ENCODE measurements at regions not wholly inside any gene's neighbourhood (a gene's known extent, or its start where the extent isn't known, plus 50 kb on each side); places are given as distances from the start of the nearest gene placed in this dataset.

DNA sequence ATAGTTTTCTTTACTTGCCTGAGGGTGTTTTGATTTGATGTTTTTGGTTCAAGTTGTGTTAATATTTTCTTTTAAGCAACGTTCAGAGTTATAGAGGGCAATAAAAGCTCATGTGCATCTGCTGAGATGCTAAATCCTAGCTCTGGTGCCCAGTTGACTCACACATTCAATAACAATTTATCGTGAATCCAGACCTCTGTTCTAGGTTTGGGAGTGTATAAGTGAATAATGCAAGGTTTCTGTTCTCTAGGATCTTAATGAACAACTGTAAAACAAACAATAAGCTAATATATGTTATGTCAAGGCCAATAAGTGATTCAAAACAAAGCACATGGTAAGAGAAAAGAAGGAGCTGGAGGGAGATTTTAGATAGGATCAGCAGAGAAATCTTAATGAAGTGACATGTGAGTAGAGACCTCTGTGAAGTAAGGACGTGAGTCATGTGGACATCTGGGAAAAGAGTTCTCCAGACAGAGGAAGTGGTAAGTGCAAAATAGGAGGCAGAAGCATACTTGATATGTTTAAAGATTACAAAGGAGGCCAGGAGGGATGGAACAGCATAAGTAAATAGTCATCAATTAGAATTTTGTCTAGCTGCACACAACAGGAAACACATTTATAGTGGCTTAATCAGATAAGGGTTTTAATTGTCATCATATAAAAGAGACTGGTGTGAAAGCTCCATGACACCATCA, 278.5 kb upstream of the HTR2A start:
- no peak overlapping the region for H3K4me3 ChIP-seq (ENCODE audit: low read length)
- peak; percentile 8 for DNase-seq (ENCODE audit: low read depth, low spot score)

DNA sequence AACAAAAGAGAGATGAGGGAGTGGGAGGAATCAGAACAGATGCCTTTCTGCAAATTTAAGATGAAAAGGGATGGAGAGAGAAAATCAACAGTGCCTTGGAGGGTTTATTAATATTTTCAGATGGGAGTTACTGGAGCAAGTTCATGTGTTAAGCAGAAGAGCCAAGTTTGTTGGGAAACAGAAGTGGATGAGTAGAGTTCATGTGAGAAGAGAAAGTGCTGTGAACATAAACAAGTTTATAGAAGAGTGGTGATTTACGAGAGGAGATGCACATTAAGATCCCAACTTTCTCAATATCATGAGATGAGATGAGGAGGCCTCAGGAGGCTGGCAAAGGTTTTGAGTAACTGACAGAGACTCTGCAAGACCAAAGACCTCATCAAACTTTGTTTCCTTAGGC, 274.1 kb upstream of the HTR2A start:
- no peak overlapping the region for H3K4me3 ChIP-seq (ENCODE audit: low read length)
- no peak for DNase-seq (ENCODE audit: low read depth, low spot score)

DNA sequence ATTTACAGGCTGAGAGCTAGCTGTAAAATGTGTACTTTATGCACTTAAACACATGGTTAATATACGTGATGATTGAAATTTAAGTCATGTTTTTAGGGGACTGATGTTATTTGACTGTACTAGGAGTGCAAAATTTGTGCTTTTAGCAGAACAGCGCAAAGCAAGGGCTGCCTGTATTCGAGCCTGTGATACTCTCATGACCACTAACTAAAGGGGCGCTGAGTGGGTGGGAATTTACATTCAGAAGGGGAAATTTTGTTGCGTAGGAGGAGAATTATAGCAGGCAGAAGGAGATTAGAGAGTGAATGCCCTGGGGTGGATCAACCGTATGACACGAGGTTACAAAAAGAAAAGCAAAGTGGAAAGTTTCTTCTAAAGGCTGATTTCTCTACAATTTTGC, 271.8 kb upstream of the HTR2A start:
- DNase-seq (ENCODE audit: low read depth, low spot score) = no peak
- no peak overlapping the region for H3K4me3 ChIP-seq (ENCODE audit: low read length)

DNA sequence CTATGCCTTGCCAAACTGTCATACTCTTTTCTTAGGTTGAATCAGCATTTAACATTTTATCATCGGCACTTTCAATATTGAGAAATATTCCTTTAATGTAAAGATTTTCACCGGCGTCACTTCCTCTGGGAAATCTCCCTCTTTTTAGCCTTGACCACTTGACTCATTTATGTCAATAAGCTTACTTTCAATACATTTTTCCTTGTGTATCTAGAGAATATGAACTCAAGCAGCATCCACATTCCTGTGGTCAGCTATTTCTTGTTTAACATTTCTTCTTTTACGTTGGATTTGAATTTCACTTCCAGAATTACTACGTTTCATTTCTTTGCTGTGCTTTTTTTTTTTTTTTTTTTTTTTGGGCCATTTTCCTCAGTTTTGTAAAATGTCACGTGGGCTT, 271.2 kb upstream of the HTR2A start:
- DNase-seq (ENCODE audit: low read depth, low spot score) = no peak
- H3K4me3 ChIP-seq (ENCODE audit: low read length) = no peak overlapping the region

DNA sequence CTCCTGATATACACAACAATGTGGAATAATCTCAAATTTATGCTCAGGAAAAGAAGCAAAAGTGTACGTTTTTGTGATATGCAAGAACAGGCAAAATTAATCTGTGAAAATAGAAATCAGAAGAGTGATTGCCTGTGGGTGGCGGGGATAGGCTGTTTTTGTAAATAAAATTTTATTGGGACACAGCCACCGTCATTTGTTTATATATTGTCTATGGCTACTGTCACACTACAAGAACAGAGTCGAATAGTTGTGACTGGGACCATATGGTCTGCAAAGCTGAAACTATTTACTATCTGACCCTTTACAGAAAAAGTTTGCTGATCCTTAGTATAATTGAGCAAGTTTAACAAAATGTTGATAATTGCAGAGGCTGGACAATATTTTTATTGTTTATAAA, 269.5 kb upstream of the HTR2A start:
- no peak for DNase-seq (ENCODE audit: low read depth, low spot score)
- no peak overlapping the region for H3K4me3 ChIP-seq (ENCODE audit: low read length)

DNA sequence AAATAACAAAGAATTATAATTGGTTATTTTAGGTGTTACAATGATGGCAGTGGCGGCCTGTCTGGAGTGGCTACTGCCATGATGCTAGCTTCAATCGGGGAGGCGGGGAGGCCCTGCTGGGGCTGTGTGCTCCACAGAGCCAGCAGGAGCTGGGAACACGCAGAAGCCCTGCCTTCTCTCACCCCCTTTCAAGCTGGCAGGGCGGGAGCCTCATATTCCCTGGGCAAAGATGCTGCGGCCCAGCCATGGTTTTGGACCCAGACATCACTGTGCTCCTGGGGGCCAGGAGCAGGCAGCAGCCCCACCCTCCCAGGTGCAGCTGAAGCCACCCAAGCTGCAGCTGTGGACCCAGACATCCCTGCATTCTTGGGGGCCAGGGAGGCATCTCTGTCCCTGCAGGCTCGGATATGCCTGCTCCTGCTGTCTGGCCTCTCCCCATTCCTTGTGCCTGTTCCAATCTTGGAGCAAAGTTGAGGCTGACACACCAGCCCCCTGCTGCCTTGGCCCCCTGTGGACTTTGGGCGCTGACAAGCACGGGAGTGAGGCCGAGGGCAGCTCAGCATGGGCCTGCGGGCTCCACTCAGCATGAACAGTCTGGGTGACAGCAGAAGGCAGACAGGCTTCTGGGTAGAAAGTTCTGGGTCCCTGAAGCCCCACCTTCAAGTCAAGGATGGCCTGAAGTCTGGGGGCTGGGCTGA, 263.1 kb upstream of the HTR2A start:
- no peak for DNase-seq (ENCODE audit: low read depth, low spot score)
- H3K4me3 ChIP-seq (ENCODE audit: low read length) = no peak overlapping the region

DNA sequence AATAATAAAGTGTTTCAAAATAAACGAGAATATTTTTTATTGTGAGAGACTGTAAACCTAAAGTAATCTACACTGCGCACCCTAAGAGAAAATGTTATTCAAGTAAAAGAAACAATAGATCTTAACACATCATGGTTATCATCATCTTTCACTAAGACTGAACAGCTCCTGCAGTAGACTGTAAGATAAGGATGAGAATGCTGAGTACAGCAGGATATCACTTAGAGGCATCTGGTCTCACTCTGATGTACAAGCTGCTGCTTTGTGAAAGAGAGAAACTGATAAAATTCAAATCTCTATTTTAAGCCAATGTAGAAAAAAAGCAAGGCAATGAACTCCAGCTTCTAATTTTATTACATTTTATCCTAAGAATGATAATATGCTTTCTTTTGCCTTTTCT, 261.7 kb upstream of the HTR2A start:
- no peak overlapping the region for H3K4me3 ChIP-seq (ENCODE audit: low read length)
- no peak for DNase-seq (ENCODE audit: low read depth, low spot score)

DNA sequence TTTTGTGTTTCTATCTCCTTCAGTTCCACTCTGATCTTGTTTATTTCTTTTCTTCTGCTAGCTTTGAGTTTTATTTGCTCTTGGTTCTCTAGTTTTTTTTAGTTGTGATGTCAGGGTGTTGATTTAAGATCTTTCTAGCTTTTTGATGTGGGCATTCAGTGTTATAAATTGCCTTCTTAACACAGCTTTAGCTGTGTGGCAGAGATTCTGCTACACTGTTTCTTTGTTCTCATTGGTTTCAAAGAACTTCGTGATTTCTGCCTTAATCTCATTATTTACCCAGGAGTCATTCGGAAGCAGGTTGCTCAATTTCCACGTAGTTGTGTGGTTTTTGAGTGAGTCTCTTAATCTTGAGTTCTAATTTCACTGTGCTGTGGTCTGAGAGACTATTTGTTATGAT, 251.7 kb upstream of the HTR2A start:
- H3K4me3 ChIP-seq (ENCODE audit: low read length) = no peak overlapping the region
- DNase-seq (ENCODE audit: low read depth, low spot score) = peak; percentile 35

DNA sequence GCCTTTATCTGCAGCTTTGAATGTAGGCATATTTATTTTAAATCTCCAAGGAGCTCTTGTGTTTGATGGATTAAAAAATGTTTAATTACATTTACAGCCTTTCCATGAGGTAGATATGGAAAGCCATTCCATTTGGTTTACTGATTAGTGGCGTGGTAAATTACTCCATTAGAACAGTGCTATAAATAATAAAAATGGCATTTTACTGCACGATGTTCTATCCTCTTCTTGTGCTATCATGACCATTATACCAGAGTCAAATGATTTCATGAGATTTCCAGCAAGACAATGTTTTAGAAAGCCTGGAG, 250.9 kb upstream of the HTR2A start:
- DNase-seq (ENCODE audit: low read depth, low spot score) = no peak
- H3K4me3 ChIP-seq (ENCODE audit: low read length) = no peak overlapping the region

DNA sequence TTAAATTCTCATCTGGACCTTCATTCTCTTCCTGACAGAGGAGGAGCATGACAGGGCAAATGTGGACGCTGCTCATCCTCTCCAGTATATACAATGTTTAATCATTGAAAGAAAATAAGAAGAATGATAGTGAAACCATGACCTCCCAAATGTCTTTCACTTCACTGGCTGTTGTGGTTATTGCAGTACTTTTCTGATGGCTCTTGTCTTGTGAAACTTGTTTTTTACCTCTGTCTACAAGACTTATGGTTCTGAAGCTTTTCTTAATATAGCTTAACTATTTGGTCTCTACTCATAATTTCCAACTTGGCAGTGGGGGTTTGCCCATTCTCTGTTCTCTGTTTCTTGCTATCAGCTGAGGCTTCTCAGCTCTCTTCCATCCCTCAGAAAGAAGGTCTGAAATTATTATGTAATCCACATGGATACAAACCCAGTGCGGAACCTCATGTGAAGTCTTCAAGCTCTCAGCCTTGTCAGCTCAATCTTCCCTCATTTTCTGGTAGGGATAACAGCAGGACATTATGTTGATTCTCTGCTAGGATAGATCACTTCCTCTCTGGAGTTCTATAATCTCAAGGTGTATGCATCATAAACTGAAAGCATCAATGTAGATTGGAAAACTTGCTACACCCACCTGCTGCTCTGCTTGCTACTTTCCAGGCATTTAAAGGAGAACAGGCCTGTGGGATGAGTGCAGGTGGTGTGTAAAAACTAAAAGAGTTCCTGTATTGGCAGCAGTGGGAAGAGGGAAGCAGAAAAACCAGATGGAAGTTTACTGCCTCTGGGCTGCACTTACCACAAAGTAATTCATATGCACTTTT, 250.3 kb upstream of the HTR2A start:
- no peak for DNase-seq (ENCODE audit: low read depth, low spot score)
- H3K4me3 ChIP-seq (ENCODE audit: low read length) = no peak overlapping the region

DNA sequence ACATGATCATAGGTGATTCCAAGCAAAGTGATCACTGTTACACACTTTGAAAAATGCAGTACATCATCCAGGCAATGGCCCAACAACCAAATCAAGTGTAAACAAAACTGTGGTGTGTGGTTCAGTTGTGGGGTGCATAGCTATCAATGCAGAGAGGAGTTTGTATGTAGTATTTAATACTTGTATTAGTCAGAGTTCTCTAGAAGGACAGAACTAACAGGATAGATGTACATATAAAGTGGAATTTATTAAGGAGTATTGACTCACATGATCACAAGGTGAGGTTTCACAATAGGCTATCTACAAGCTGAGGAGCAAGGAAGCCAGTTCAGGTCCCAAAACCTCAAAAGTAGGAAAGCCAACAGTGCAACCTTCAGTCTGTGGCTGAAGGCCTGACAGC, 249.3 kb upstream of the HTR2A start:
- DNase-seq (ENCODE audit: low read depth, low spot score) = no peak
- H3K4me3 ChIP-seq (ENCODE audit: low read length) = no peak overlapping the region

DNA sequence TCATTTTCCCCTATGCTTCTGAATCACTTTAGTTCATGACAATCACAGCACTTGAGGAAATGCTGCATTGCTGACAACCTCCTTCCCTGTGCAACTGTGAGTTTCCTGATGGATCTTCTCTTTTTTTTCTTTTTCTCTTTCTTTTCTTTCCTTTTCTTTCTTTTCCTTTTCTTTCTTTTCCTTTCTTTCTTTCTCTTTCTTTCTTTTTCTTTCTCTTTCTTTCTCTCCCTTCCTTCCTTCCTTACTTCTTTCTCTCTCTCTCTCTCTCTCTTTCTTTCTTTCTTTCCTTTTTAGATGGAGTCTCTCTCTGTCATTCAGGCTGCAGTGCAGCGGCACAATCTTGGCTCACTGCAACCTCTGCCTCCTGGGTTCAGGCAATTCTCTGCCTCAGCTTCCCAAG, 247.9 kb upstream of the HTR2A start:
- DNase-seq (ENCODE audit: low read depth, low spot score) = no peak
- no peak overlapping the region for H3K4me3 ChIP-seq (ENCODE audit: low read length)

DNA sequence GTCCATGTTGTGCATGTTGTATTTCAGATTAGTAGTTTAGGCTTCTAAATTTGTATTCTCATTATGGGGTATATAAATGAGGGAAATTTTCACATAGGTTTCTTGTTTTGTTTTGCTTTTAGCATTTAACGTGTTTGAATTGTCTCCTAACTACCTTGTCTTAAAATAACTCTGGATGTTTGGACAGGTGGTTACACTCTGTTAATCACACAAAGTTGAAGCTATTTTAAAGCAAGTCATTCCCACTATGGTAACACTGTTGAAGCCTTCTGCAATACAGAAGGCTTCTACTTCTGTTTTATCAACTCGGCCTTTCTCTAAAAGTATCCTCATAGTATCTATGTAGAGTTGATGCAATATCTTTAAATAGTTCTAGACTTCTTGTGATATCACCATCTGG, 245.3 kb upstream of the HTR2A start:
- H3K4me3 ChIP-seq (ENCODE audit: low read length) = no peak overlapping the region
- no peak for DNase-seq (ENCODE audit: low read depth, low spot score)

DNA sequence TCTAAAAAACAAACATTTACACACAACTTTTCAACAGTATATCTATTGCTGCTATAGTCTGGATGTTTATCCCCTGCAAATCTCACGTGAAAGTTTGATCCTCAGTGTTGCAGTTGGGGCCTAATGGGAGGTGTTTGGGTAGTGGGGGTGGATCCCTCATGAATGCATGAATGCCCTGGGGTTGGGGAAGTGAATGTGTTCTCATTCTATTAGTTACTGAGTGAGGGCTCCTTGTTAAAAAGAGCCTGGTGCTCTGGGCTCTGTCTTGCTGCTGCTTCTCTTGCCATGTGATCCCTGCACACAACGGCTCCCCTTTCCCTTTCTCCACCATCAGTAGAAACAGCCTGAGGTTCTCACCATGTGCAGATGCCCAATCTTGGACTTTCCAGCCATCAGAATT, 242.7 kb upstream of the HTR2A start:
- no peak for DNase-seq (ENCODE audit: low read depth, low spot score)
- H3K4me3 ChIP-seq (ENCODE audit: low read length) = no peak overlapping the region

DNA sequence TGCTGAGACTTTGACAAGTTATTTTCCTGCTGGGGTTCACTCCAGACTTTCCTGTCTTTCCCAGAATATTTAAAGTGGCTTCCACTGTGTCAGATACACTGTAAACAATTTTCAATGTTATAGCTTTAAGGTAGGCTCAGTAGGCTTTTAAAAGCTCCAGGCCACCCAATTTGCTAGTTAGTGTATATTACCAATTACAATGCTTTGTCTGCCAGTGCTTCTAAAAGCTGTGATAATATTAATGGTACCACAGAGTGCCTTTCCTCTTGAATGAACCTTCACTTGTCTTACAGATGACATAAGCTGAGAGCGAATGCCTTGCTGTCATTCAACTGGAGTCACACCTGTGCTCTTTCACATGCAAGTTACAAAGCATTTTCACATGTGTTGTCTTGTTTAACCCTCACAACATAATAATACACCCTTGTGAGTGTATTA, 239.7 kb upstream of the HTR2A start:
- H3K4me3 ChIP-seq (ENCODE audit: low read length) = no peak overlapping the region
- DNase-seq (ENCODE audit: low read depth, low spot score) = no peak

DNA sequence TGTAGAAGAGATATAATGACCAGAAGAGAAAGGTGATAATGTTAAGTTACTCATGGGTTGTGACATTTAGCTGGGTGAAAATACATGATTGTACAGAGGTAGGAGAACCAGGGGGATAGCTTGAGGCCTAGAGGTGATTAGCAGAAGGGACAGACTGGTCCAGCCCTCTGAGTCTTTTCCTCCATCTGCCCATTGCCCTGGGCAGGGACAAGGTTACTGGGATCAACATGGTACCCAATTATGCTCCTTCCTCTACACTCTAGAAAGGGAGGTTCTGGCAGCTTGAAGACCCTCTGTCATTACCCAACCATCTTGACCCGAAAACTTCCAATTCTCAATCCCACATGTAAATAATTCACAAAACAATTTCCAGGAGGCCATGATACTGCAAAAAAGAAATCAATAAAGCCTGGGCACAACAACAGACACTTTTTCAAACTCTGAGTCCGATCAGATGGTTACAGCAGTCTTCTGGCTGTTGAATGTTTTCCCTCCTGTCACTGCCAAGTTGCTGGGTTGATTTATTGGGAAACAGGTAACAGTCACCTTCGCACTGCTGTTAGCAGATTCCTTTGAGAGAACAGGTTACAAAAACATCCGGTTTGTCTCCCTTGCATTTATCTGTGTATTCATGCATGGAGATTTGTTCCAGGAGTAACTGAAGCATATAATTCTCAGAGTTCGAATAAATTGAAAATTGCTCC, 239.1 kb upstream of the HTR2A start:
- DNase-seq (ENCODE audit: low read depth, low spot score) = no peak
- no peak overlapping the region for H3K4me3 ChIP-seq (ENCODE audit: low read length)

DNA sequence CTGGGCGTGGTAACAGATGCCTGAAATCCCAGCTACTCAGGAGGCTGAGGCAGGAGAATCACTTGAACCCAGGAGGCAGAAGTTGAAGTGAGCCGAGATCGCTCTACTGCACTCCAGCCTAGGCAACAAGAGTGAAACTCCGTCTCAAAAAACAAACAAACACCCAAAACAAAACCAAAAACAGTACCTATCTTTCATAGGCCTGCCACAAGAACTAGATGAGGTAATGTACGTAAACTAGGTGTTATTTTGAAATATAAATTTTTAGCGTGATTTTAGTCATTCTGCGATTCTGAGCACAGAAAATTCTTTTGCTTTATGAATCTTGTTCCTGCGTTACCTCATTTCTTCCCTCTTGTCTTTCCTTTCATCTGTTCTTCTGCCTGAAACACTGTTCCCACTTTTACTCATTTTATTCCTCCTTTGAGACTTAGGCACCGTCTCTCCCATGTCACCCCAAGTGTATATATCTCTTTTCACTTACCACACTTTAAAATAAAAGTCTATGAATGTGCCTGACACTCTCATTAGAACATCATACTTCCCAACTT, 238.2 kb upstream of the HTR2A start:
- no peak for DNase-seq (ENCODE audit: low read depth, low spot score)
- H3K4me3 ChIP-seq (ENCODE audit: low read length) = no peak overlapping the region

DNA sequence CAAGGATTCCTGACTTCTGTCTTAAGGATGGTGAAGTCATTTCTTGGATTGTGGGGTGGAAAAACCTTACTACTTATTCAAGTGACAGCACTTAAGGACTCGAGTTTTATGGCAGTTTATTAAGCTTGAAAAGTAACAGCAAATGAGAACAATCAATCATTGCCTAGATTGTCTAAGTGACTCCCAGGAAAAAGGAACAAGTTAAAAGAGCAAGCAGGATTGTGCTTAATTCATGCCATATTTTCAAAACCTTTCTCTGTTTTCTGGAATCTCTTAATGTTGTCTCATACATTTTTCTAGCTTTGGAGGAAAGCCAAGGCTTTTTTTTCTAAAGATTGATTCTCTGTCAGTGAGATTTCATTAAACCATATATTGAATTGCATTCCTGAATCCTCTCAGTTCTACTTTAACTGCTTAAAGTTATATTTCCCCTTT, 236.2 kb upstream of the HTR2A start:
- no peak for DNase-seq (ENCODE audit: low read depth, low spot score)
- no peak overlapping the region for H3K4me3 ChIP-seq (ENCODE audit: low read length)

DNA sequence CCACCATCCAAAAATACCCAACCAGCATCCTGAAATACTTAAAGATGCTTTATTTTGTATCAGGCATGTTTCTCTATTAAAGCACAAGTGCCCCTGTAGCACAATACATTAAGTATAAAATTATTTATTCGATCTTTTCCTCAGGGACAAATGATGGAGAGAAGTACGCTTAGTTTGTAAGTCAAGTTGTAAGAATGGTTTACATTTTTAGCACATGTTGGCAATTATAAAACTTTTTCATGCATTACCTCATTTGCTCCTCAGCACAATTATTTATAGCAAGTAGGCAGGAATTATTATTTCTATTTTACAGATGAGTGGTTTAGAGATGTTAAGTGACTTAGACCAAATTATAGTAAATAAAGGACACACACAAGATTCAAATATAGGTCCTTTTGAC, 232.6 kb upstream of the HTR2A start:
- H3K4me3 ChIP-seq (ENCODE audit: low read length) = no peak overlapping the region
- DNase-seq (ENCODE audit: low read depth, low spot score) = no peak

DNA sequence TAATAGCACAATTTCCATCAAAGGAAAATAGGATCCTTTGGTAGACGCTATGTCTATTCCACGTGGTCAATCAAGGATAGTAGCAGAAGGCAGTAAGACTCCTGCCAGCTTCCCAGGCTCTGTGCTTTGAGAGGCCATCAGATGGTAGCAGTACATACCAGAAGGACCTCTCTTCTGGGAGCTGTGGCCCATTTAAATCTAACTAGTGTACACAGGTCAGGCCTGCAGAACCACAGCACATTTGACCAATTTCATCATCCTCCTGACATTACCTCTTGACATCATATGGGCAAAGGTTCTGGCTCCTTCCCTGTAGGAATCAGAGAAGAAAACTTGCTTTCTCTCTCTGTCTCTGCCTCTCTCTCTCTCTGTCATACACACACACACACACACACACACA, 229.6 kb upstream of the HTR2A start:
- DNase-seq (ENCODE audit: low read depth, low spot score) = no peak
- H3K4me3 ChIP-seq (ENCODE audit: low read length) = no peak overlapping the region
